GM21717 (cell line): ENCODE measurements at regions not wholly inside any gene's neighbourhood (a gene's known extent, or its start where the extent isn't known, plus 50 kb on each side); places are given as distances from the start of the nearest gene placed in this dataset.
"Not testable (repeated sequence)": the region's sequence is repeated elsewhere in the genome, so short reads cannot be mapped to it uniquely, and the experiment has no call there.

Source experiments
- ATAC-seq: cut with Tn5 transposase; IDR thresholded peaks from one replicate; pipeline ENCODE4 v1.9.1; 2021; ENCODE audit warnings: mild to moderate bottlenecking, moderate library complexity; ENCODE audit not compliant: unreplicated experiment

GRCh38 chr5:14054965-14055963 is 87.9 kb upstream of the TRIO start:
- no peak for ATAC-seq

- ATAC-seq, result no peak
Observed at GRCh38 chr5:14054111-14054854, 88.9 kb upstream of the TRIO start.

GRCh38 chr5:14050821-14051220 is 92.3 kb upstream of the TRIO start:
- ATAC-seq, result no peak

- ATAC-seq, result no peak
Observed at GRCh38 chr5:14048434-14048833, 94.7 kb upstream of the TRIO start.

GRCh38 chr5:14041528-14042192 is 97.2 kb upstream of the DNAH5 start:
- ATAC-seq, result no peak

GRCh38 chr5:14040542-14040941 is 96.1 kb upstream of the DNAH5 start:
- ATAC-seq, result no peak

GRCh38 chr5:14039576-14039975 is 95.1 kb upstream of the DNAH5 start:
- ATAC-seq, result no peak

- no peak for ATAC-seq
Observed at GRCh38 chr5:14039063-14039462, 94.6 kb upstream of the DNAH5 start.

GRCh38 chr5:14038341-14038959 is 94.0 kb upstream of the DNAH5 start:
- ATAC-seq, result no peak

GRCh38 chr5:14036947-14037346 is 92.5 kb upstream of the DNAH5 start:
- no peak for ATAC-seq

GRCh38 chr5:14036514-14036913 is 92.0 kb upstream of the DNAH5 start:
- no peak for ATAC-seq

- ATAC-seq, result no peak
Observed at GRCh38 chr5:14035859-14036503, 91.5 kb upstream of the DNAH5 start.

GRCh38 chr5:14034963-14035362 is 90.5 kb upstream of the DNAH5 start:
- ATAC-seq, result no peak

GRCh38 chr5:14032918-14033317 is 88.4 kb upstream of the DNAH5 start:
- ATAC-seq, result no peak

GRCh38 chr5:14028938-14029584 is 84.6 kb upstream of the DNAH5 start:
- no peak for ATAC-seq

GRCh38 chr5:14028188-14028587 is 83.7 kb upstream of the DNAH5 start:
- ATAC-seq, result no peak

- no peak for ATAC-seq
Observed at GRCh38 chr5:14025569-14026286, 81.2 kb upstream of the DNAH5 start.

- ATAC-seq, result no peak
Observed at GRCh38 chr5:14022971-14023370, 78.5 kb upstream of the DNAH5 start.

- ATAC-seq, result not testable (repeated sequence)
Observed at GRCh38 chr5:14020944-14021343, 76.5 kb upstream of the DNAH5 start.
